ENCODE measurements at regions not wholly inside any gene's neighbourhood (a gene's known extent, or its start where the extent isn't known, plus 50 kb on each side); places are given as distances from the start of the nearest gene placed in this dataset.

- TF ChIP-seq ELK1 (IDR thresholded peaks at IDR 0.05; ENCODE audit: low read depth, low read length) (no peak), YY1 (IDR thresholded peaks at IDR 0.05; ENCODE audit: low read depth, low read length) (no peak), CHD4 (IDR thresholded peaks at IDR 0.05) (no peak), MYC (IDR thresholded peaks at IDR 0.05; ENCODE audit: insufficient read depth, insufficient read length, insufficient replicate concordance, low read length, severe bottlenecking) (no peak), ZNF24 (IDR thresholded peaks at IDR 0.05) (no peak), BCL3 (IDR thresholded peaks at IDR 0.05; ENCODE audit: borderline replicate concordance, insufficient read depth, low read depth, low read length, poor library complexity, severe bottlenecking) (no peak), RAD21 (IDR thresholded peaks at IDR 0.05; ENCODE audit: insufficient read depth, low read depth, low read length) (no peak), POLR2AphosphoS5 (IDR thresholded peaks at IDR 0.05; ENCODE audit: low read length) (no peak)
- POLR2A ChIA-PET: no interaction called here
- in situ Hi-C loops (cut with MboI): no loop called here
- H3K27ac ChIP-seq (ENCODE audit: control insufficient read depth, insufficient read depth): no peak overlapping the region
- SMC1A ChIA-PET (ENCODE audit: uncharacterized antibody, unreplicated experiment): interaction anchor here (1.2 kb wide), 1 partner anchor 30 kb away, joined by 3 read pairs; no protein-coding TSS in a partner anchor
- RAD21 ChIA-PET (ENCODE audit: unreplicated experiment): no interaction called here
- BruUV-seq (replicated peaks): no TSS peak
- no peak overlapping the region for H3K9ac ChIP-seq (ENCODE audit: control insufficient read depth, insufficient read depth, low read length)
- H3K79me2 ChIP-seq (ENCODE audit: control insufficient read depth, insufficient read depth, low read length): no peaks in the 10 kb centered on the region
- no peak overlapping the region for H2AFZ ChIP-seq (ENCODE audit: control insufficient read depth, low read depth, low read length)
- DNase-seq (ENCODE audit: low read depth, low spot score) (no peak), ATAC-seq (no peak), FAIRE-seq (no peak)
- H3K4me3 ChIP-seq: no peak overlapping the region
- no peaks in the 10 kb centered on the region for H3K36me3 ChIP-seq (ENCODE audit: control insufficient read depth in 2 of 2, insufficient read depth in 2 of 2, low read length in 1 of 2)
- no peaks in the 10 kb centered on the region for H3K27me3 ChIP-seq (replicated peaks in 1 of 2; ENCODE audit: control insufficient read depth in 2 of 2, insufficient read depth in 2 of 2, low read length in 1 of 2)
- intact Hi-C loops (cut with micrococcal nuclease; ENCODE audit: unreplicated experiment): no loop called here
- no peaks in the 10 kb centered on the region for H3K9me3 ChIP-seq (replicated peaks; ENCODE audit: control insufficient read depth, insufficient read depth, low read length)
- H3K4me2 ChIP-seq (ENCODE audit: control insufficient read depth, insufficient read depth): no peak overlapping the region
- H3K4me1 ChIP-seq (ENCODE audit: control insufficient read depth, insufficient read depth, low read length): no peaks in the 10 kb centered on the region
- H4K20me1 ChIP-seq (ENCODE audit: control insufficient read depth, insufficient read depth): no peaks in the 10 kb centered on the region
- CTCF ChIA-PET: interaction anchor here (1.3 kb wide), 1 partner anchor 9 kb away, joined by 3 read pairs; no protein-coding TSS in a partner anchor
Observed at GRCh38 chr18:52216109-52216508, 123.9 kb upstream of the DCC start.

Data from GM12878 (cell line).